ENCODE measurements at regions not wholly inside any gene's neighbourhood (a gene's known extent, or its start where the extent isn't known, plus 50 kb on each side); places are given as distances from the start of the nearest gene placed in this dataset.

- no peak for TF ChIP-seq YY1 (IDR thresholded peaks at IDR 0.05; ENCODE audit: insufficient read depth, insufficient read length)
- TF ChIP-seq ZNF274 (IDR thresholded peaks at IDR 0.05; ENCODE audit: low read depth, low read length) = no peak
Observed at GRCh38 chr12:25384038-25384892, 133.5 kb upstream of the KRAS start.

All from NT2/D1 (cell line).